IMR-90 (cell line): ENCODE measurements at regions not wholly inside any gene's neighbourhood (a gene's known extent, or its start where the extent isn't known, plus 50 kb on each side); places are given as distances from the start of the nearest gene placed in this dataset.

Source experiments
- ATAC-seq: fragments of 200-7000 bp; cut with Tn5 transposase; 2 replicates; pipeline ENCODE4 v1.9.1; 2020; ENCODE audit warnings: low read depth, mild to moderate bottlenecking, moderate library complexity
- BruUV-seq: library from RNA; stranded (reverse); fragments of 400-500 nt; replicated peaks from 2 replicates; lab custom pipeline; 2021; lab: Mats Ljungman, UMichigan
- CTCF ChIA-PET: fragments of 300-600 bp; formaldehyde crosslinking; extraction: SDS; loops from one replicate; lab custom pipeline; 2021; ENCODE audit warnings: antibody characterized with exemption; lab: Yijun Ruan, JAX
- POLR2A ChIA-PET: fragments of 300-600 bp; sonication (Branson Sonifier 250); formaldehyde crosslinking; loops from one replicate; lab custom pipeline; 2022; ENCODE audit warnings: antibody characterized with exemption; ENCODE audit not compliant: unreplicated experiment; lab: Charles Lee
- DNase-seq: peaks from one replicate; pipeline ENCODE4 v3.0.0; 2013
- H2AFZ ChIP-seq: replicated peaks from 2 replicates; pipeline ENCODE3; 2013; ENCODE audit warnings: low read length, mild to moderate bottlenecking; ENCODE audit not compliant: poor library complexity
- H2AK5ac ChIP-seq: 2 replicates; pipeline ENCODE4 v1.6.1; 2013; ENCODE audit warnings: low read depth, low read length, inconsistent platforms
- H2AK9ac ChIP-seq: replicated peaks from 2 replicates; pipeline ENCODE3; 2013; ENCODE audit warnings: mild to moderate bottlenecking, low read depth, low read length, moderate library complexity; ENCODE audit not compliant: poor library complexity
- H2BK120ac ChIP-seq: 2 replicates; pipeline ENCODE4 v1.6.1; 2013; ENCODE audit warnings: low read depth, low read length, inconsistent platforms
- H2BK15ac ChIP-seq: 3 replicates; pipeline ENCODE4 v1.6.1; 2013; ENCODE audit warnings: low read depth, low read length, inconsistent platforms
- H2BK20ac ChIP-seq: 2 replicates; pipeline ENCODE4 v1.6.1; 2013; ENCODE audit warnings: low read depth, mild to moderate bottlenecking, inconsistent platforms, low read length, moderate library complexity
- H2BK5ac ChIP-seq: 2 replicates; pipeline ENCODE4 v1.6.1; 2013; ENCODE audit warnings: mild to moderate bottlenecking, low read depth, low read length, inconsistent platforms; ENCODE audit not compliant: poor library complexity, severe bottlenecking
- H3K14ac ChIP-seq: replicated peaks from 2 replicates; pipeline ENCODE4 v1.6.1; 2013; ENCODE audit warnings: low read depth, low read length, inconsistent platforms
- H3K18ac ChIP-seq: 2 replicates; pipeline ENCODE4 v1.6.1; 2013; ENCODE audit warnings: low read depth, low read length, control low read depth
- H3K23ac ChIP-seq: 2 replicates; pipeline ENCODE4 v1.6.1; 2013; ENCODE audit warnings: low read depth, low read length, inconsistent platforms
- H3K27ac ChIP-seq: 2 replicates; pipeline ENCODE4 v1.5.1; 2013; ENCODE audit warnings: mild to moderate bottlenecking, control low read depth, low read length; ENCODE audit not compliant: insufficient read depth
- H3K27me3 ChIP-seq: 2 replicates; pipeline ENCODE4 v1.6.1; 2013; ENCODE audit warnings: low read length; ENCODE audit not compliant: control insufficient read depth, insufficient read depth
- H3K36me3 ChIP-seq: 2 replicates; pipeline ENCODE4 v1.6.1; 2013; ENCODE audit warnings: low read length, mixed read lengths; ENCODE audit not compliant: control insufficient read depth, insufficient read depth
- H3K4ac ChIP-seq: 2 replicates; pipeline ENCODE4 v1.6.1; 2013; ENCODE audit warnings: low read depth, low read length, inconsistent platforms
- H3K4me1 ChIP-seq: 2 replicates; pipeline ENCODE4 v1.6.1; 2013; ENCODE audit warnings: low read length, mixed read lengths; ENCODE audit not compliant: control insufficient read depth, insufficient read depth
- H3K4me2 ChIP-seq: 2 replicates; pipeline ENCODE4 v1.6.1; 2013; ENCODE audit warnings: low read depth, mild to moderate bottlenecking, control low read depth, low read length, moderate library complexity
- H3K4me3 ChIP-seq: 2 replicates; pipeline ENCODE4 v1.5.1; 2013; ENCODE audit warnings: low read depth, mild to moderate bottlenecking, control low read depth, low read length, moderate library complexity; ENCODE audit not compliant: insufficient read depth
- H3K56ac ChIP-seq: 2 replicates; pipeline ENCODE4 v1.6.1; 2013; ENCODE audit warnings: low read length, inconsistent platforms; ENCODE audit not compliant: insufficient read depth; ENCODE audit errors: extremely low read depth
- H3K79me1 ChIP-seq, 2 experiments: 2 replicates each; pipeline ENCODE4 v1.6.1; 2013; ENCODE audit warnings: low read length in 2 of 2, inconsistent platforms in 1 of 2, low read depth in 1 of 2
- H3K9ac ChIP-seq: 2 replicates; pipeline ENCODE4 v1.6.1; 2013; ENCODE audit warnings: low read depth, low read length, control low read depth
- H3K9me1 ChIP-seq: 2 replicates; pipeline ENCODE4 v1.6.1; 2013; ENCODE audit warnings: low read length, inconsistent platforms; ENCODE audit not compliant: insufficient read depth
- H3K9me3 ChIP-seq: 2 replicates; pipeline ENCODE4 v1.6.1; 2013; ENCODE audit warnings: low read length; ENCODE audit not compliant: control insufficient read depth, insufficient read depth
- H4K20me1 ChIP-seq: 2 replicates; pipeline ENCODE4 v1.6.1; 2013; ENCODE audit warnings: low read length, inconsistent platforms; ENCODE audit not compliant: insufficient read depth
- H4K5ac ChIP-seq: 2 replicates; pipeline ENCODE4 v1.6.1; 2013; ENCODE audit warnings: mild to moderate bottlenecking, low read depth, low read length, control low read depth
- H4K8ac ChIP-seq, 2 experiments: 2 replicates each; pipeline ENCODE4 v1.6.1; 2013; ENCODE audit warnings: low read depth in 2 of 2, low read length in 2 of 2, control low read depth in 1 of 2, inconsistent platforms in 1 of 2
- H4K91ac ChIP-seq: 2 replicates; pipeline ENCODE4 v1.6.1; 2013; ENCODE audit warnings: low read depth, low read length, inconsistent platforms; ENCODE audit not compliant: insufficient read depth
- FOS ChIP-seq: fragments of 150-350 bp; IDR thresholded peaks from 2 replicates; pipeline ENCODE4 v1.6.1; 2016; ENCODE audit warnings: low read depth, low read length
- POLR2A ChIP-seq: IDR thresholded peaks from 2 replicates; pipeline ENCODE4 v1.6.1; 2012; ENCODE audit warnings: mild to moderate bottlenecking, low read depth, low read length
- RFX5 ChIP-seq: IDR thresholded peaks from 2 replicates; pipeline ENCODE4 v1.8.0; 2012; ENCODE audit warnings: low read depth, mild to moderate bottlenecking, low read length, moderate library complexity
- WGBS, 2 experiments: methylation state at CpG; one replicate each; pipeline versions ENCODE4 v1.1.5 to v1.1.7; 2013; ENCODE audit warnings: missing lambda C conversion rate in 2 of 2; ENCODE audit not compliant: insufficient read length in 1 of 2; ENCODE audit errors: extremely low coverage in 2 of 2; 5-methylcytosine and 5-hydroxymethylcytosine counted together
- dilution Hi-C: fragments of 300-500 bp; cut with HindIII; formaldehyde crosslinking; loops from one replicate; pipeline ENCODE4 v1.14.3; 2018; ENCODE audit warnings: low sequenced_read_pairs; ENCODE audit not compliant: unreplicated experiment
- in situ Hi-C: fragments of 300-500 bp; cut with MboI; formaldehyde crosslinking; loops from 3 replicates; pipeline ENCODE4 v1.14.3; 2019; ENCODE audit warnings: low sequenced_read_pairs, inconsistent platforms, mixed read lengths
- intact Hi-C: fragments of 100-400 bp; cut with micrococcal nuclease; formaldehyde crosslinking; loops from 2 replicates; pipeline ENCODE4 v1.10.0; 2022

GRCh38 chr15:58318517-58318916 lies 113.3 kb upstream of the LIPC start:
- Histone ChIP-seq H3K9me1 (no peaks in the 10 kb centered on the region), H4K20me1 (no peaks in the 10 kb centered on the region), H3K4me2 (no peak overlapping the region), H3K14ac (no peak overlapping the region), H3K27me3 (no peaks in the 10 kb centered on the region), H2AFZ (no peak overlapping the region), H3K56ac (no peak overlapping the region), H3K4me3 (no peak overlapping the region), H3K4me1 (no peaks in the 10 kb centered on the region; the same call in 1 of the 2 replicates), H3K79me1 (no peaks in the 10 kb centered on the region), H3K36me3 (no peaks in the 10 kb centered on the region), H2BK120ac (no peak overlapping the region), H3K9me3 (no peaks in the 10 kb centered on the region), H3K4ac (no peak overlapping the region), H3K18ac (no peak overlapping the region), H3K9ac (no peak overlapping the region), H2BK20ac (no peak overlapping the region), H3K23ac (no peak overlapping the region), H3K27ac (no peak overlapping the region), H2BK15ac (no peak overlapping the region), H4K5ac (no peak overlapping the region), H2AK9ac (no peak overlapping the region), H4K91ac (no peak overlapping the region), H4K8ac (no peak overlapping the region), H2AK5ac (no peak overlapping the region), H2BK5ac (no peak overlapping the region)
- in situ Hi-C loops, result no loop called here
- BruUV-seq, result no TSS peak
- no peak for ATAC-seq
- WGBS, 2 experiments, result no CpG with 5 or more reads among the region's 6 CpGs
- dilution Hi-C loops, result no loop called here
- DNase-seq, result no peak
- POLR2A ChIA-PET, result no interaction called here
- intact Hi-C loops, result no loop called here
- CTCF ChIA-PET, result interaction anchor here (1.0 kb wide), 1 partner anchor 231 kb away, joined by 3 read pairs; no protein-coding TSS in a partner anchor
- TF ChIP-seq POLR2A (no peak), RFX5 (no peak), FOS (no peak)
